ENCODE measurements at regions not wholly inside any gene's neighbourhood (a gene's known extent, or its start where the extent isn't known, plus 50 kb on each side); places are given as distances from the start of the nearest gene placed in this dataset.

GRCh38 chr6:86581833-86582232 lies 355.5 kb upstream of the HTR1E start:
- no peak for TF ChIP-seq GLIS3 (CRISPR knock-in tag; IDR thresholded peaks at IDR 0.05)
- TF ChIP-seq ARNTL (CRISPR knock-in tag; IDR thresholded peaks at IDR 0.05; ENCODE audit: borderline replicate concordance, low read depth) = no peak

Data from SK-N-SH treated with all-trans-retinoic acid at 6 μM for 48 hours (cell line).